ENCODE measurements at regions not wholly inside any gene's neighbourhood (a gene's known extent, or its start where the extent isn't known, plus 50 kb on each side); places are given as distances from the start of the nearest gene placed in this dataset.

GRCh38 chr3:164655462-164655861 lies 422.8 kb downstream of the SI start:
- in situ Hi-C loops (cut with MboI; ENCODE audit: low sequenced_read_pairs in 4 of 4) (no loop called here), intact Hi-C loops (cut with DNase I; ENCODE audit: low total_unique reads) (no loop called here)
- no peaks in the 10 kb centered on the region for H3K4me1 ChIP-seq
- TF ChIP-seq POLR2A (IDR thresholded peaks at IDR 0.05) (no peak), CTCF (IDR thresholded peaks at IDR 0.05 in 4 of 5, conservative IDR thresholded peaks at IDR 0.05 in 1 of 5) (no peak)
- no peak for DNase-seq
- no peak overlapping the region for H3K27ac ChIP-seq
- no peaks in the 10 kb centered on the region for H3K27me3 ChIP-seq
- no peak for ATAC-seq
- H3K4me3 ChIP-seq: no peak overlapping the region
- H3K9me3 ChIP-seq: no peaks in the 10 kb centered on the region
- H3K36me3 ChIP-seq: no peaks in the 10 kb centered on the region

- no peaks in the 10 kb centered on the region for H3K27me3 ChIP-seq
- no peak for TF ChIP-seq CTCF (IDR thresholded peaks at IDR 0.05 in 4 of 5, conservative IDR thresholded peaks at IDR 0.05 in 1 of 5)
- no peaks in the 10 kb centered on the region for H3K9me3 ChIP-seq
- intact Hi-C loops (cut with DNase I; ENCODE audit: low total_unique reads) (no loop called here), in situ Hi-C loops (cut with MboI; ENCODE audit: low sequenced_read_pairs in 4 of 4) (no loop called here)
- H3K4me3 ChIP-seq: no peak overlapping the region
- DNase-seq: no peak
- no peak overlapping the region for H3K27ac ChIP-seq
- H3K4me1 ChIP-seq: no peaks in the 10 kb centered on the region
- no peak for ATAC-seq
- H3K36me3 ChIP-seq: no peaks in the 10 kb centered on the region
These were observed 437.2 kb downstream of the SI start for GRCh38 chr3:164641071-164641470.

- in situ Hi-C loops (cut with MboI; ENCODE audit: low sequenced_read_pairs in 4 of 4): no loop called here
- Histone ChIP-seq H3K9me3 (no peaks in the 10 kb centered on the region), H3K27me3 (no peaks in the 10 kb centered on the region), H3K4me3 (no peak overlapping the region), H3K27ac (no peak overlapping the region), H3K4me1 (no peaks in the 10 kb centered on the region), H3K36me3 (no peaks in the 10 kb centered on the region)
- no peak for DNase-seq
- intact Hi-C loops (cut with DNase I; ENCODE audit: low total_unique reads): no loop called here
- no peak for TF ChIP-seq POLR2A (IDR thresholded peaks at IDR 0.05)
- no peak for TF ChIP-seq CTCF (IDR thresholded peaks at IDR 0.05 in 4 of 5, conservative IDR thresholded peaks at IDR 0.05 in 1 of 5)
- no peak for ATAC-seq
These were observed 437.7 kb downstream of the SI start for GRCh38 chr3:164640591-164640990.

GRCh38 chr3:164620956-164621355 lies 457.3 kb downstream of the SI start:
- Histone ChIP-seq H3K9me3 (no peaks in the 10 kb centered on the region), H3K4me1 (no peaks in the 10 kb centered on the region), H3K27me3 (no peaks in the 10 kb centered on the region), H3K4me3 (no peak overlapping the region), H3K27ac (no peak overlapping the region), H3K36me3 (no peaks in the 10 kb centered on the region)
- no peak for ATAC-seq
- TF ChIP-seq CTCF (IDR thresholded peaks at IDR 0.05 in 4 of 5, conservative IDR thresholded peaks at IDR 0.05 in 1 of 5) (no peak), POLR2A (IDR thresholded peaks at IDR 0.05) (no peak)
- intact Hi-C loops (cut with DNase I; ENCODE audit: low total_unique reads) (no loop called here), in situ Hi-C loops (cut with MboI; ENCODE audit: low sequenced_read_pairs in 4 of 4) (no loop called here)
- DNase-seq: no peak

- Histone ChIP-seq H3K27ac (no peak overlapping the region), H3K9me3 (no peaks in the 10 kb centered on the region), H3K4me3 (no peak overlapping the region), H3K36me3 (no peaks in the 10 kb centered on the region), H3K4me1 (no peaks in the 10 kb centered on the region), H3K27me3 (no peaks in the 10 kb centered on the region)
- in situ Hi-C loops (cut with MboI; ENCODE audit: low sequenced_read_pairs in 4 of 4): no loop called here
- TF ChIP-seq POLR2A (IDR thresholded peaks at IDR 0.05) (no peak), CTCF (IDR thresholded peaks at IDR 0.05 in 4 of 5, conservative IDR thresholded peaks at IDR 0.05 in 1 of 5) (no peak)
- DNase-seq: no peak
- no peak for ATAC-seq
- intact Hi-C loops (cut with DNase I; ENCODE audit: low total_unique reads): no loop called here
These were observed 457.9 kb downstream of the SI start for GRCh38 chr3:164620423-164620822.

All from gastrocnemius medialis (tissue), 4 donors.